Activated CD4-positive, alpha-beta T cell treated with anti-CD3 and anti-CD28 coated beads, Interleukin-2, amount 10 ng/mL, durations not matched to agents 24 days and 14 days (primary cell): ENCODE measurements at regions not wholly inside any gene's neighbourhood (a gene's known extent, or its start where the extent isn't known, plus 50 kb on each side); places are given as distances from the start of the nearest gene placed in this dataset.

Experiments
- DNase-seq: peaks from one replicate; pipeline ENCODE4 v3.0.0; 2022
- H3K27ac Mint-ChIP-seq: one replicate; pipeline ENCODE4 v1.8.0; 2022; ENCODE audit warnings: mild to moderate bottlenecking, mixed read lengths
- H3K27me3 Mint-ChIP-seq: one replicate; pipeline ENCODE4 v1.8.0; 2022; ENCODE audit warnings: mixed read lengths
- H3K36me3 Mint-ChIP-seq: one replicate; pipeline ENCODE4 v1.8.0; 2022; ENCODE audit warnings: low read depth, mild to moderate bottlenecking, mixed read lengths
- H3K4me1 Mint-ChIP-seq: one replicate; pipeline ENCODE4 v1.8.0; 2021; ENCODE audit warnings: mixed read lengths
- H3K4me3 Mint-ChIP-seq: one replicate; pipeline ENCODE4 v1.8.0; 2022; ENCODE audit warnings: mild to moderate bottlenecking, moderate library complexity, mixed read lengths
- H3K9me3 Mint-ChIP-seq: one replicate; pipeline ENCODE4 v1.8.0; 2021; ENCODE audit warnings: mixed read lengths
- intact Hi-C: fragments of 100-400 bp; cut with micrococcal nuclease; formaldehyde crosslinking; loops from one replicate; pipeline ENCODE4 v1.15.1; 2023

DNA sequence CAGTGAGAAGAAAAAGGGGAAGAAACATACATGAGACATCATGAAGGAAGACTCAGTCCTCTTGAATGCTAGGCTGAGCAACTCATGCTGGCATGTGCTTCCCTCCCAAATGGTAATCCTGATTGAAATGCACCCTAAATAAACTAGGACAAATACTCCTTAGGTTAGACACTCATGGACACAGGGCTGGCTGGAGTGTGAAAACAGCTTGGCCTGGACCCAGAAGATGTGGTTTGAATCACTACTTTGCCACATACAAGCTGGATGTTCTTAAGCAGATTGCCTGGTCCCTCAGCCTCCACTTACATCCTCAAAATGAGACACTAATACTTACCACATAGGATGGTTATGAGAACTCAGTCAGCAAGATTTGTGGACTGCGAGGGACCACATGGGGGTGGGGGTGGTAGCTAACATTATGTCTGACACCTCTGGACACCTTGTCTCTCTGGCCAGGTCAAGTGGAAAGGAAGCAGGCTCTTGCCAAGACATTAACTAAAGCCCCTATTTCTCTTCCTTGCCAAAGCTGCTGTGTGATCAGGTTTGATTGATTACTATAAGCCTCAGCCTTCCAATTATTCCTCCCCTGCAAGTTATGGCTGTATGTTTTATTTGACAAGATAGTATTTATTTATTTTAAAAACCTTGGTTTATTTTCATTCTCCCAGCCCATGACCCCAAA is 138.9 kb upstream of the SLC7A14 start:
- H3K36me3 Mint-ChIP-seq = no peaks in the 10 kb centered on the region
- no peak overlapping the region for H3K27ac Mint-ChIP-seq
- no peaks in the 10 kb centered on the region for H3K4me1 Mint-ChIP-seq
- DNase-seq = no peak
- H3K27me3 Mint-ChIP-seq = peaks cover 14% of the 10 kb centered on the region
- intact Hi-C loops = no loop called here
- no peak overlapping the region for H3K4me3 Mint-ChIP-seq
- no peaks in the 10 kb centered on the region for H3K9me3 Mint-ChIP-seq

DNA sequence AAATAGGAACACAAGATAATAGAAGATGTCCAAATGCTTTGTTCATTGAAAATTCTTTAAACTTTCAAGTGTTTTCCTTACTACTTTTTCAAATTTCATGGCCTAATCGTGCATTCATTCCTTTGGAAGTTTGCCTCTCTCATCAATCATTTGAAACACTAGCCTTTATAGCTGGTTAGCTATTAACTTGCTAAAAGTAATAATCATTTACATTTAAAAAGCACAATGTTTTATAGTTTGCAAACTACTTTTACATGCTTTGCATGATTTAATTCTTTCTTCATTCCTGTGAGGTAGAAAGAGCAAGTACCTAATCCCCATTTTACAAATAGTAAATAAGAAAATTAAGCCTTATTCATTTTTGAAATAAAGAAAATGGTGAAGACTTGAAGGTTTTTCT is 137.4 kb upstream of the SLC7A14 start:
- peaks cover 14% of the 10 kb centered on the region for H3K27me3 Mint-ChIP-seq
- no peaks in the 10 kb centered on the region for H3K36me3 Mint-ChIP-seq

DNA sequence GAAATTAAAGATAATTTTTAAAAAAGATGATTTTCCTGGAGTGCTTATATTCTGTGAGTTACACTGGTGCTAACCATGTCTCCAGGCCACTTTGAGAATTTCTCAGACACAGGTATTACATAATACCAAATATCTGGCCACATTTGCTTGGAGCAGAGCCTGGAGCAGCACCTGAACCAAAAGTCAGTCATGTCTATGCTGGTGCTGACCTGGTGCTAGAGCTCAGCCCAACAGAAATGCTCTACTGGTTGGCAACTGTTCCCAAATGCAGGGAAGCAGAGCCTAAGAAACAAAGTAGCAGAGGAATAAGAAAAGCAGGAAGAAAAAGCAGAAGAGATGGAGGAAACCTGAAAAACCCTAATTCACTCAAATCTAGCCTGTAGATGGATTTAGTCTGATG is 135.7 kb upstream of the SLC7A14 start:
- H3K36me3 Mint-ChIP-seq = no peaks in the 10 kb centered on the region
- H3K27ac Mint-ChIP-seq = no peak overlapping the region
- H3K9me3 Mint-ChIP-seq = peaks cover 3% of the 10 kb centered on the region
- no peaks in the 10 kb centered on the region for H3K4me1 Mint-ChIP-seq
- no peak overlapping the region for H3K4me3 Mint-ChIP-seq
- DNase-seq = no peak
- H3K27me3 Mint-ChIP-seq = peaks cover 14% of the 10 kb centered on the region
- intact Hi-C loops = no loop called here

More for the DNA sequence above, 137.4 kb upstream of the SLC7A14 start:
- H3K4me3 Mint-ChIP-seq = no peak overlapping the region
- no peaks in the 10 kb centered on the region for H3K4me1 Mint-ChIP-seq
- H3K27ac Mint-ChIP-seq = no peak overlapping the region
- peaks cover 3% of the 10 kb centered on the region for H3K9me3 Mint-ChIP-seq
- DNase-seq = no peak
- intact Hi-C loops = no loop called here

DNA sequence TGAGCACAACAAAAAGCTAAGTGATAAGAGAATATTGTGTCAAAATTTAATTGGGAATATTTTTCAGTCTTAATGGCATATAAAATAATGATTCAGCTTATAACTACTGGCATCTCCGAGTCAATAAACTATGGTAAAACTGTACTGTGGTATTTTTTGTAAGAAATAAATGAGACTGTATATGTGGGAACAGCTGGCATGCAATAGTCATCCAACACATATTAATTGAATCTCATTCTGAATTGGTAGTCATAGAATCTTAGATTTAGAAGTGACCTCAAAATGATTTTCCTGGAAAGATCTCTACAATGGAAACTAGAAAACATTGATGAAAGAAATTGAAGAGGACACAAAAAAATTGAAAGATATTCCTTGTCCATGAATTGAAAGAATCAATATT is 133.4 kb upstream of the SLC7A14 start:
- Mint-ChIP-seq H3K27ac (no peak overlapping the region), H3K36me3 (no peaks in the 10 kb centered on the region), H3K4me1 (no peaks in the 10 kb centered on the region), H3K27me3 (peaks cover 16% of the 10 kb centered on the region), H3K4me3 (no peak overlapping the region), H3K9me3 (peaks cover 3% of the 10 kb centered on the region)
- DNase-seq = no peak
- intact Hi-C loops = no loop called here

DNA sequence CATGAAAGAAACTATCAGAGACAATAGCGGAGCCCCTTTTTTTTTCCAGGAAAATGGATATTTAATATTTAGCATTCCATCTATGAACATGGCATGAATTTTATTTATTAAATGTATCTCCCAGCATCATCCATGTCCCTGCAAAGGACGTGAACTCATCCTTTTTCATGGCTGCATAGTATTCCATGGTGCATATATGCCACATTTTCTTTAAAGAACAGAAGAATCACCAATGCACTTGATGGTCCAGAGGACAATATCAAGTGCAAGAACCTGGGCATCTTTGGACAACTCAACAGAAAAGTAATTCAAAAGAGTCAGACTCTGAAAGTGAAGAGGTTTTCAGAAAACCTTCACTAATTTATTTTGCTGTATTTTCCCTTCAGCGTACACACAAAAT is 133.0 kb upstream of the SLC7A14 start:
- Mint-ChIP-seq H3K4me3 (no peak overlapping the region), H3K9me3 (peaks cover 3% of the 10 kb centered on the region), H3K27me3 (peaks cover 12% of the 10 kb centered on the region), H3K36me3 (no peaks in the 10 kb centered on the region), H3K27ac (no peak overlapping the region), H3K4me1 (no peaks in the 10 kb centered on the region)
- intact Hi-C loops = no loop called here
- no peak for DNase-seq

DNA sequence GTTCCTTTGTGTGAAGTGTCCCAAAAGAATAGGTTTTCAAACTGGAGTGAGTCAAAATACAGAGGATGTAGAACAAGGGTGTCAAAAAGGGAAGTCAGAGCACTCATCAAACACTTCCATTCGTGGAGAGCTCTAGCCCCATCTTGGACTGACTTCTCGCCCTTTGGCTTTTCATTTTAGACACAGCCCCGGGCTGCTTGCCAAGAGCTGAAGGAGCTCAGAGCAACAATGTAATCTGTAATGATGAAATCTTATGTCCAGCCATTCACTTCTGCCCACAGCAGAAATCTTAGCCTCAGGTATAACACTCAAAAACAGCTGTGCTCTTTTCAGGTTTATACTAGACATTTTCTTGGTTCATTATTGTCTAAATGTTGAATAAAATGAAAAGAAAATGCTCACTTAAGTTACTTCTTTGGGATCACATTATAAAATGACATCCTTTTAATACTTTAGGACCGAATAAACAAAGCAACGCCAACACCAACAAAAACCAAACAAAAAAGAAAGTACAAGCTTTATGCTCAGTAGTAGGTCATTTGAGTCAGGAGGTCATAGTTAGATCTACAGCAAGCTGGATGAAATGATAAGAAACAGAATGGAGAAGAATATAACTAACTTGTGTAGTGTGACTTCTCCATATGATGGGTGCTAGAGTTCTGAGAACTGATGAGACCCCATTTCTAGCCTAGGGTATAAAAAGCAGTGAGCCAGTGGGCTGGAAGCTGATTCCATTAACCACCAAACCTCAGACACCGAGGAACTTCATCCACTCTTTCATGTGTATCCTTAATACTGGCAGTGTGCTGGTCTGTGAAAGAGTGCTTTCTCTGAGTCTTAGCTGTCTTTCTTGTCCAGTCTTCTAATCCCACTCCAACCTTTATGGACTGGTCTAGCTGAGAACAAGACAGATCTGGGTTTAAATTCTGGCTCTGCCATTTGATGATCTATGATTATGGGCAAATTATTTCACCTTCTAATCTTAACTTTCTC is 131.8 kb upstream of the SLC7A14 start:
- no peaks in the 10 kb centered on the region for H3K36me3 Mint-ChIP-seq
- H3K4me1 Mint-ChIP-seq = no peaks in the 10 kb centered on the region
- intact Hi-C loops = no loop called here
- DNase-seq = no peak
- peaks cover 9% of the 10 kb centered on the region for H3K27me3 Mint-ChIP-seq
- H3K27ac Mint-ChIP-seq = no peak overlapping the region
- peaks cover 3% of the 10 kb centered on the region for H3K9me3 Mint-ChIP-seq
- no peak overlapping the region for H3K4me3 Mint-ChIP-seq

DNA sequence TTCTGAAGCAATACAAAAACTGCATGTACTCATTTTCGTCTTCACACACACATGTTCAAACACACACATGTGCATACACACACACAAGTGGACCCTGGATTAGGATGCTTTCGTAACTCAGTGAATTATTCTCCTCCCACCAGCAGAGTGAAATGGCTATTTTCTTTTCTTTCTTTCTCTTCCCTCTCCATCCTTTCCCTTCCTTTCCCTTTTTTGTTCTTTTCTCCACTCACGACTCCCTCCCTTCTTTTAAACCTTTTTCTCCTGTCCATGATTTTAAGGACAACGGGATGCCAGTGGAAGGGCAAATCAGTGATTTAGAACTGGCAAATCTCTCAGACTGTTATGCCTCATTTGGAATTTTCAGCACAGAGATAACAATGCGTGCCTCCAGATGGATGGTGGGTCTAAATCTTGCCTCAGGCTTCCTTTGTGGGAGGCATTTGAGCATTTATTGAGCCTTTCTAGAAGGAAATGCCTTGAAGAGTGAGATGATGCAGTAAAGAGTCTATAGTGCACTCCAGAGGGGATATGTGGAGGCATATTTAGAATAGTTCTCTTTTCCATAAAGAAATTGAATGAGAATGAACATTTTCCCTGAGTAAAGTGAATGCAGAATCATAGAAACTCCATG is 130.4 kb upstream of the SLC7A14 start:
- peaks cover 3% of the 10 kb centered on the region for H3K9me3 Mint-ChIP-seq
- no peak overlapping the region for H3K4me3 Mint-ChIP-seq
- H3K27me3 Mint-ChIP-seq = peaks cover 4% of the 10 kb centered on the region
- H3K27ac Mint-ChIP-seq = no peak overlapping the region
- H3K36me3 Mint-ChIP-seq = no peaks in the 10 kb centered on the region
- DNase-seq = no peak
- intact Hi-C loops = no loop called here
- H3K4me1 Mint-ChIP-seq = no peaks in the 10 kb centered on the region

DNA sequence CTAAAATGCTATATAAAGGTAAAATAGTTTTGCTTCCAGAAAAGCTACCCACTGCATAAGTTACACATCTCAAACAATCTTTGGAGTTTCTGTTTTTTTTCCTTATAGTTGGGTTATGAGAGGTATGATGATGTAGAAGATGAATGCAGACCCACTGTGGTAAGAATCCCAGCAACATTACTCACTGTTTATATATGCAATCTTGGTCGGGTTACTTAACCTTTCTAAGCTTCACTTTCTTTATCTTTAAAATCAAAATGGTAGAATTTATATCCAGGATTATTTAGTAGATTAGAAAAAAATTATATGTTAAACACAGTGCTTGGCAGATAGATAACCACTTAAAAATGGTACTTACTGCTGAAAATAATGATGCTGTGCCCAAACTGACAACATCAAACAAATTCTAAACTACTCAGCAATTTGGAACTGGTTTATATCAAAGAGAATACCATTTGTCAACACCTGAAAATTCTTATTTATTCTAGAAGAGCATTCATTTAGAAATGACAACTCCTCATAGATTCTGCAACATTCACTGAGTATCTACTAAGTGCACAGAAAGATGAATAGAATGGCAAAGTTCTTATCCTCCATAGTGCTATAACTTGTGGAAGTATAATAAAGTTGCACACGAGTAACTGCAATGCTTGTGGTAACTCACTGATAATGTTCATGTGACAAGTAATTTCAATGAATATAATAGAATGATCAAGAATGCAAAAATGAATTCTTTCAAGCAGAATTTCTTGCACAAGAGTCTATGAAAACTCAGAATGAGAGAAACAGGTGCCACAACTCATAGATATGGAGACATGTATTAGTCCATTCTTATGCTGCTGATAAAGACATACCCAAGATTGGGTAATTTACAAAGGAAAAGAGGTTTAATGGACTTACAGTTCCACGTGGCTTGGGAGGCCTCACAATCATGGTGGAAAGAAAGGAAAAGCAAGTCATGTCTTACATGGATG is 129.0 kb upstream of the SLC7A14 start:
- Mint-ChIP-seq H3K4me1 (no peaks in the 10 kb centered on the region), H3K27me3 (peaks cover 4% of the 10 kb centered on the region), H3K36me3 (no peaks in the 10 kb centered on the region), H3K27ac (no peak overlapping the region), H3K4me3 (no peak overlapping the region), H3K9me3 (peaks cover 8% of the 10 kb centered on the region)
- no peak for DNase-seq
- intact Hi-C loops = no loop called here

DNA sequence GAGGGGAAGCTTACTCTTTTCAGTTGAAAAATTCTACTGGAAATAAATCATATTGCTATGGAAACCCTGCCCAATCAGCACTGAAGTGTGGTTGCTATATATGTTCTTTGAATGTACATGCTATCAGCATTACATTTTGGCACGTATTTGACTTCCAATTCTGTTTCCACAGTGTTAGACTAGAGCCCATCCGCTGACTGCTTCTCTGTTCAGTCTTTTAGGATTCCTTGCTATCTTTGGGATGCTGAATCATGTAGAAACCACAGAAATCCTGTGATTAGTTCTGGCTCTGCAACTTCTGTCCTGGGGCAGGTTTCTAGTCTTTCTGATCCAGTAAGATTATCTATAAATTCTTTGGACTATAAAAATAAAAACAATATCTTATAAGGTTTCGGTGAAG is 128.2 kb upstream of the SLC7A14 start:
- Mint-ChIP-seq H3K9me3 (peaks cover 13% of the 10 kb centered on the region), H3K27me3 (peaks cover 5% of the 10 kb centered on the region), H3K27ac (no peak overlapping the region), H3K4me1 (no peaks in the 10 kb centered on the region), H3K4me3 (no peak overlapping the region), H3K36me3 (no peaks in the 10 kb centered on the region)
- intact Hi-C loops = no loop called here
- DNase-seq = no peak

DNA sequence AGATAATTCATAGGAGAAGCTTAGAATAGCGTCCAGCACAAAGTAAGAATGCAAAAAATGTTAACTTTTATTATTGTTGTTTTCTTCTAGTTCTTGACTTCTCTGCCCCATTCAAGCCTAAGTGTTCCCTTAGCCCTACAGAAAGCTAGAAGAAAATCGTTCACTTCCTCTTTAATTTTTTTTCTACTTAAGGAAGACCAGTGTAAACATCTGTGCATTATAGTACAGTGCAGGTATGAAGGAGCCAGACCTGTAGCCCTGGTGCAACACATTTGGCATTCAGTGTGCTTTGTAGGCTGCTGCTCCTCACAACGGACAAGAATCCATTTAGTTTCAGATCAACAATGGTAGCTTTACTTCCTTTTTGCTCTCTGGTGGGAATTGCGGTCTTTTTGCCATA is 127.8 kb upstream of the SLC7A14 start:
- peaks cover 6% of the 10 kb centered on the region for H3K27me3 Mint-ChIP-seq
- H3K27ac Mint-ChIP-seq = no peak overlapping the region
- intact Hi-C loops = no loop called here
- H3K36me3 Mint-ChIP-seq = no peaks in the 10 kb centered on the region
- DNase-seq = no peak
- no peaks in the 10 kb centered on the region for H3K4me1 Mint-ChIP-seq
- H3K9me3 Mint-ChIP-seq = peaks cover 12% of the 10 kb centered on the region
- H3K4me3 Mint-ChIP-seq = no peak overlapping the region

DNA sequence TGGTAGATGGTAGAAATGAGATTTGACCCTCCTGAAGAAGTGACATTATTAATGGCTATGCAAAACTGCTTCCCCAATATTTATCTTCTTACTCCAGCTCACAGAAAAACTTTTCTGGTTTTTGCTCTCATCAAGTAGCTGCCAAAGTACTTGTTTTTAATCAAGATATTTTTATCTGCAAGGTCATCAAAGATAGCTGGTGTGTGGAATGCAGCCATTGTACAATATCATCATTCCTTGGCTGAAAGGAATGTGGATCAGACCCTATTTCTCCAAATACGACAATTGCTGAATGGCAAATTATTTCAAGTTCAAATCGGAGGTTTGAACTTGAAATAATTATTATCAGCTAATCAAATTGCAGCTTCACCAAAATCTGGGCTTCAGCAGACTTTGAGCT is 126.9 kb upstream of the SLC7A14 start:
- Mint-ChIP-seq H3K4me3 (no peak overlapping the region), H3K9me3 (peaks cover 12% of the 10 kb centered on the region), H3K27me3 (peaks cover 6% of the 10 kb centered on the region), H3K4me1 (no peaks in the 10 kb centered on the region), H3K27ac (no peak overlapping the region), H3K36me3 (no peaks in the 10 kb centered on the region)
- no peak for DNase-seq
- intact Hi-C loops = no loop called here

DNA sequence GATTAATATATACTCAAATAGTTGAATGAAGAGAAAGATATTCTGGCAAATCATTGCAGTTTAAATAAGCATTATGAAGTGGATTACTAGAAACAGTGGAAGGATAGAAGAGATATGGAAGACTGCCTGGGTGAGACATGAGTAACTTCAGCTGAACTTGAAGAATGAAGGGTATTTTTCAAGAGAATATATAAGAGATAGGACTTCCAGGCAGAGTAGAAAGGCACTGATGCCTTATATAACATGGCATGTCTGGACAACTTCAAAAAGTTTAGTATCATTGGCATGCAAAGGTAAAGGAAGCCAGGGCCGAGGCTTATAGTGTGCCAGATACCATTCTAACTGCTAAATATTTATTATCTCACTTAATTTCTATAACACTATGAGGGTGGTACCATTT is 126.5 kb upstream of the SLC7A14 start:
- Mint-ChIP-seq H3K9me3 (peaks cover 12% of the 10 kb centered on the region), H3K27ac (no peak overlapping the region), H3K4me1 (no peaks in the 10 kb centered on the region), H3K27me3 (peaks cover 6% of the 10 kb centered on the region), H3K36me3 (no peaks in the 10 kb centered on the region), H3K4me3 (no peak overlapping the region)
- no peak for DNase-seq
- intact Hi-C loops = no loop called here

DNA sequence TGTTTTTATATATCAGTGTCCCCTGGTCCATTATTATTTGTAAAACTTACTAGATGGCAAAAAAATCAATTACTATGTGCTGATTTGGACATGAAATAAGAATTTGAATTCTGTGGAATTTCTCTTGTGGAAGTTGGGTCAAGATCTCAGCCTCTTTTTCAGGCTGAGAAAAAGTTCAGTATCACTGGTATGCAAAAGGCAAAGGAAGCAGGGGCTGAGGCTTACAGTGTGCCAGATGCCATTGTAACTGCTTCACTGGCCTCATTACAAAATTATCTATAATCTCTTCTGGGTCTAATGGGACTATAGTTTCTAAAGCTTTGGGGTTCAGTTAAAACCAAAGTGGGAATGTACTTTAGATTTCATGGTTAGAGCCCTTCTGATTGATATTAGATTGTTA is 125.9 kb upstream of the SLC7A14 start:
- Mint-ChIP-seq H3K9me3 (peaks cover 12% of the 10 kb centered on the region), H3K27ac (no peak overlapping the region), H3K36me3 (no peaks in the 10 kb centered on the region), H3K27me3 (peaks cover 6% of the 10 kb centered on the region), H3K4me3 (no peak overlapping the region), H3K4me1 (no peaks in the 10 kb centered on the region)
- no peak for DNase-seq
- intact Hi-C loops = no loop called here
